Esophagus muscularis mucosa (tissue), 4 donors: ENCODE measurements at regions not wholly inside any gene's neighbourhood (a gene's known extent, or its start where the extent isn't known, plus 50 kb on each side); places are given as distances from the start of the nearest gene placed in this dataset.

ENCODE experiments used
- EP300 ChIP-seq: sonication (generic); formaldehyde crosslinking; IDR thresholded peaks from one replicate; pipeline ENCODE4 v1.6.1; 2017; ENCODE audit warnings: antibody characterized with exemption
- POLR2A ChIP-seq: fragments of 450-650 bp; IDR thresholded peaks from one replicate; pipeline ENCODE4 v1.6.1; 2017; ENCODE audit warnings: antibody characterized with exemption, moderate library complexity, mild to moderate bottlenecking, low read depth
- TF ChIP-seq, protein P1 (sequence below), 3 experiments: fragments of 200-600 bp in 2 of 3; fragments of 450-650 bp in 1 of 3; sonication (generic) in 2 of 3; IDR thresholded peaks; one replicate each; pipeline ENCODE4 v1.5.1; 2017 to 2019; ENCODE audit warnings: antibody characterized with exemption in 3 of 3, mild to moderate bottlenecking in 2 of 3, moderate library complexity in 1 of 3

DNA sequence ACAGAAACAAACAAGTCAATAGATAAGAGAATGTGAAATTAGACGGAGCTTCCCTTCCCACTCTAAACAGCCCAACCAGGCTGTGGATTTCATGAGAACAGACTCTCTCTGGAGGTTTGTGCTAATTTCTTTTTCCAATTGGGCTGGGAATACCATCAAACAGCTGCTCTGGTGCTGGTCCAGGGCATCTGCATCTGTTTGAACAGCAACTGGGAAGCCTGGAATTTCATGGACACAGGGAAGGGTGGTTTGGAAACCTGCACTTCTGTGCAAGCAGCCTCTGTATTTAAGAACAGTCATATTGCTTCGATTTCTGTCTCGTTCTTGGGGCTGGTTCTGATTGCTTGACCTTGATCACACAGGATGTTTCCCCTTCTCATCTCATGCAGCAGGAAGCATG lies 88.7 kb downstream of the FOXL1 start:
- TF ChIP-seq, protein P1, sequence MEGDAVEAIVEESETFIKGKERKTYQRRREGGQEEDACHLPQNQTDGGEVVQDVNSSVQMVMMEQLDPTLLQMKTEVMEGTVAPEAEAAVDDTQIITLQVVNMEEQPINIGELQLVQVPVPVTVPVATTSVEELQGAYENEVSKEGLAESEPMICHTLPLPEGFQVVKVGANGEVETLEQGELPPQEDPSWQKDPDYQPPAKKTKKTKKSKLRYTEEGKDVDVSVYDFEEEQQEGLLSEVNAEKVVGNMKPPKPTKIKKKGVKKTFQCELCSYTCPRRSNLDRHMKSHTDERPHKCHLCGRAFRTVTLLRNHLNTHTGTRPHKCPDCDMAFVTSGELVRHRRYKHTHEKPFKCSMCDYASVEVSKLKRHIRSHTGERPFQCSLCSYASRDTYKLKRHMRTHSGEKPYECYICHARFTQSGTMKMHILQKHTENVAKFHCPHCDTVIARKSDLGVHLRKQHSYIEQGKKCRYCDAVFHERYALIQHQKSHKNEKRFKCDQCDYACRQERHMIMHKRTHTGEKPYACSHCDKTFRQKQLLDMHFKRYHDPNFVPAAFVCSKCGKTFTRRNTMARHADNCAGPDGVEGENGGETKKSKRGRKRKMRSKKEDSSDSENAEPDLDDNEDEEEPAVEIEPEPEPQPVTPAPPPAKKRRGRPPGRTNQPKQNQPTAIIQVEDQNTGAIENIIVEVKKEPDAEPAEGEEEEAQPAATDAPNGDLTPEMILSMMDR (IDR thresholded peaks at IDR 0.05), result no peak
- no peak for TF ChIP-seq POLR2A
- TF ChIP-seq EP300, result no peak
